B cell (primary cell): ENCODE measurements at regions not wholly inside any gene's neighbourhood (a gene's known extent, or its start where the extent isn't known, plus 50 kb on each side); places are given as distances from the start of the nearest gene placed in this dataset.

Experiments
- EZH2 ChIP-seq: IDR thresholded peaks from 2 replicates; pipeline ENCODE4 v1.6.1; 2012; ENCODE audit warnings: borderline replicate concordance, low read depth, mild to moderate bottlenecking, moderate library complexity, low read length; ENCODE audit not compliant: insufficient read depth, poor library complexity, severe bottlenecking
- TF ChIP-seq, protein P1 (sequence below): fragments of 200-600 bp; IDR thresholded peaks from one replicate; pipeline ENCODE4 v1.8.0; 2022; ENCODE audit warnings: antibody characterized with exemption, mild to moderate bottlenecking

DNA sequence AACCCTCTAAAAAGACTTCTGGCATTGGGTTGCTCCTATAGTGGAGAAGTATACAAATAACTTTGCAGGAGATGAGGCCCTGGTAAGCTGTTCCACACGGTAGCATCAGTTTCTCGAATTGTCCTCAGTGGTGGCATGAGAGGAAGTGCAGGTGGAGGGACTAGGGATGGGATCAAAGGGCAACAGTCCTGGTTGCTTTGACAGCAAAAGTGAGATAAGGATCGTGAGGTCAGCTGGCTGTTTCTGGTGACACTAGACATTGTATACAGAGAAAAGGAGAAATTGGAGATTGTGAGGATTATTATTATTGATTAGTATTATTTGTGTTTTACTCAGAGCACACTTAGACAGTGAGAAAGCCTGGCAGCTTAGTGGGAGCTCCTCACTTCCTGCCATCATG lies 61.3 kb upstream of the EXOC2 start:
- TF ChIP-seq, protein P1, sequence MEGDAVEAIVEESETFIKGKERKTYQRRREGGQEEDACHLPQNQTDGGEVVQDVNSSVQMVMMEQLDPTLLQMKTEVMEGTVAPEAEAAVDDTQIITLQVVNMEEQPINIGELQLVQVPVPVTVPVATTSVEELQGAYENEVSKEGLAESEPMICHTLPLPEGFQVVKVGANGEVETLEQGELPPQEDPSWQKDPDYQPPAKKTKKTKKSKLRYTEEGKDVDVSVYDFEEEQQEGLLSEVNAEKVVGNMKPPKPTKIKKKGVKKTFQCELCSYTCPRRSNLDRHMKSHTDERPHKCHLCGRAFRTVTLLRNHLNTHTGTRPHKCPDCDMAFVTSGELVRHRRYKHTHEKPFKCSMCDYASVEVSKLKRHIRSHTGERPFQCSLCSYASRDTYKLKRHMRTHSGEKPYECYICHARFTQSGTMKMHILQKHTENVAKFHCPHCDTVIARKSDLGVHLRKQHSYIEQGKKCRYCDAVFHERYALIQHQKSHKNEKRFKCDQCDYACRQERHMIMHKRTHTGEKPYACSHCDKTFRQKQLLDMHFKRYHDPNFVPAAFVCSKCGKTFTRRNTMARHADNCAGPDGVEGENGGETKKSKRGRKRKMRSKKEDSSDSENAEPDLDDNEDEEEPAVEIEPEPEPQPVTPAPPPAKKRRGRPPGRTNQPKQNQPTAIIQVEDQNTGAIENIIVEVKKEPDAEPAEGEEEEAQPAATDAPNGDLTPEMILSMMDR, result no peak
- no peak for TF ChIP-seq EZH2
